ENCODE measurements at regions not wholly inside any gene's neighbourhood (a gene's known extent, or its start where the extent isn't known, plus 50 kb on each side); places are given as distances from the start of the nearest gene placed in this dataset.
"Not testable (repeated sequence)": the region's sequence is repeated elsewhere in the genome, so short reads cannot be mapped to it uniquely, and the experiment has no call there.

- H3K27ac ChIP-seq (ENCODE audit: low read depth in 1 of 2, low read length in 1 of 2); H3K4me3 ChIP-seq; DNase-seq; H3K9ac ChIP-seq (ENCODE audit: insufficient read depth in 1 of 2, low read length in 2 of 2); H3K9me3 ChIP-seq (ENCODE audit: control insufficient read depth in 4 of 4, insufficient read depth in 3 of 4, low read length in 3 of 4); H3K4me1 ChIP-seq (ENCODE audit: control insufficient read depth in 5 of 5, insufficient read depth in 5 of 5, low read length in 5 of 5); H3K27me3 ChIP-seq (ENCODE audit: control insufficient read depth in 3 of 3, insufficient read depth in 3 of 3, low read length in 2 of 3); H3K36me3 ChIP-seq (ENCODE audit: control insufficient read depth in 4 of 4, insufficient read depth in 4 of 4, low read length in 4 of 4): not testable (repeated sequence)
- no CpG with 5 or more reads among the region's 43 CpGs for WGBS, 2 donors
- ATAC-seq (ENCODE audit: insufficient read depth, low FRiP score) = peak; percentile 79
These were observed 2092.5 kb upstream of the TPTE start for GRCh38 chr21:8428668-8429456.

DNA sequence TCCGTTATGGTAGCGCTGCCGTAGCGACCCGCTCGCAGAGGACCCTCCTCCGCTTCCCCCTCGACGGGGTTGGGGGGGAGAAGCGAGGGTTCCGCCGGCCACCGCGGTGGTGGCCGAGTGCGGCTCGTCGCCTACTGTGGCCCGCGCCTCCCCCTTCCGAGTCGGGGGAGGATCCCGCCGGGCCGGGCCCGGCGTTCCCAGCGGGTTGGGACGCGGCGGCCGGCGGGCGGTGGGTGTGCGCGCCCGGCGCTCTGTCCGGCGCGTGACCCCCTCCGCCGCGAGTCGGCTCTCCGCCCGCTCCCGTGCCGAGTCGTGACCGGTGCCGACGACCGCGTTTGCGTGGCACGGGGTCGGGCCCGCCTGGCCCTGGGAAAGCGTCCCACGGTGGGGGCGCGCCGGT is 2086.7 kb upstream of the TPTE start:
- H3K27me3 ChIP-seq (ENCODE audit: control insufficient read depth in 3 of 3, insufficient read depth in 3 of 3, low read length in 2 of 3); H3K36me3 ChIP-seq (ENCODE audit: control insufficient read depth in 4 of 4, insufficient read depth in 4 of 4, low read length in 4 of 4); H3K9me3 ChIP-seq (ENCODE audit: control insufficient read depth in 4 of 4, insufficient read depth in 3 of 4, low read length in 3 of 4); H3K4me1 ChIP-seq (ENCODE audit: control insufficient read depth in 5 of 5, insufficient read depth in 5 of 5, low read length in 5 of 5); H3K27ac ChIP-seq (ENCODE audit: low read depth in 1 of 2, low read length in 1 of 2); H3K4me3 ChIP-seq; H3K9ac ChIP-seq (ENCODE audit: insufficient read depth in 1 of 2, low read length in 2 of 2); DNase-seq; ATAC-seq (ENCODE audit: insufficient read depth, low FRiP score): not testable (repeated sequence)
- WGBS, 2 donors = no CpG with 5 or more reads among the region's 64 CpGs

GRCh38 chr21:8443093-8443492 is 2078.3 kb upstream of the TPTE start:
- H3K36me3 ChIP-seq (ENCODE audit: control insufficient read depth in 4 of 4, insufficient read depth in 4 of 4, low read length in 4 of 4); H3K27me3 ChIP-seq (ENCODE audit: control insufficient read depth in 3 of 3, insufficient read depth in 3 of 3, low read length in 2 of 3); H3K4me3 ChIP-seq; H3K27ac ChIP-seq (ENCODE audit: low read depth in 1 of 2, low read length in 1 of 2); DNase-seq; H3K4me1 ChIP-seq (ENCODE audit: control insufficient read depth in 5 of 5, insufficient read depth in 5 of 5, low read length in 5 of 5); H3K9ac ChIP-seq (ENCODE audit: insufficient read depth in 1 of 2, low read length in 2 of 2); H3K9me3 ChIP-seq (ENCODE audit: control insufficient read depth in 4 of 4, insufficient read depth in 3 of 4, low read length in 3 of 4); ATAC-seq (ENCODE audit: insufficient read depth, low FRiP score): not testable (repeated sequence)
- no CpG with 5 or more reads among the region's 54 CpGs for WGBS, 2 donors

GRCh38 chr21:8449807-8450206 is 2071.6 kb upstream of the TPTE start:
- DNase-seq; H3K9ac ChIP-seq (ENCODE audit: insufficient read depth in 1 of 2, low read length in 2 of 2); H3K27me3 ChIP-seq (ENCODE audit: control insufficient read depth in 3 of 3, insufficient read depth in 3 of 3, low read length in 2 of 3); H3K36me3 ChIP-seq (ENCODE audit: control insufficient read depth in 4 of 4, insufficient read depth in 4 of 4, low read length in 4 of 4); H3K4me3 ChIP-seq; H3K4me1 ChIP-seq (ENCODE audit: control insufficient read depth in 5 of 5, insufficient read depth in 5 of 5, low read length in 5 of 5); H3K27ac ChIP-seq (ENCODE audit: low read depth in 1 of 2, low read length in 1 of 2); H3K9me3 ChIP-seq (ENCODE audit: control insufficient read depth in 4 of 4, insufficient read depth in 3 of 4, low read length in 3 of 4): not testable (repeated sequence)
- no CpG with 5 or more reads among the region's 18 CpGs for WGBS, 2 donors
- peak; percentile 56 for ATAC-seq (ENCODE audit: insufficient read depth, low FRiP score)

DNA sequence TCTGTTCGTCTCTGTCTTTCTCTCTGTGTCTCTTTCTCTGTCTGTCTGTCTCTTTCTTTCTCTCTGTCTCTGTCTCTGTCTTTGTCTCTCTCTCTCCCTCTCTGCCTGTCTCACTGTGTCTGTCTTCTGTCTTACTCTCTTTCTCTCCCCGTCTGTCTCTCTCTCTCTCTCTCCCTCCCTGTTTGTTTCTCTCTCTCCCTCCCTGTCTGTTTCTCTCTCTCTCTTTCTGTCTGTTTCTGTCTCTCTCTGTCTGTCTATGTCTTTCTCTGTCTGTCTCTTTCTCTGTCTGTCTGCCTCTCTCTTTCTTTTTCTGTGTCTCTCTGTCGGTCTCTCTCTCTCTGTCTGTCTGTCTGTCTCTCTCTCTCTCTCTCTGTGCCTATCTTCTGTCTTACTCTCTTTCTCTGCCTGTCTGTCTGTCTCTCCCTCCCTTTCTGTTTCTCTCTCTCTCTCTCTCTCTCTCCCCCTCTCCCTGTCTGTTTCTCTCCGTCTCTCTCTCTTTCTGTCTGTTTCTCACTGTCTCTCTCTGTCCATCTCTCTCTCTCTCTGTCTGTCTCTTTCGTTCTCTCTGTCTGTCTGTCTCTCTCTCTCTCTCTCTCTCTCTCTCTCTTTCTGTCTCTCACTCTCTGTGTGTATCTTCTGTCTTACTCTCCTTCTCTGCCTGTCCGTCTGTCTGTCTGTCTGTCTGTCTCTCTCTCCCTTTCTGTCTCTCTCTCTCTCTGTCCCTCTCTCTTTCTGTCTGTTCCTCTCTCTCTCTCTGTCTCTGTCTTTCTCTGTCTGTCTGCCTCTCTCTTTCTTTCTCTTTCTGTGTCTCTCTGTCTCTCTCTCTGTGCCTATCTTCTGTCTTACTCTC is 2065.9 kb upstream of the TPTE start:
- no CpG with 5 or more reads among the region's 6 CpGs for WGBS, 2 donors
- ATAC-seq (ENCODE audit: insufficient read depth, low FRiP score) = peak; percentile 75
- not testable (repeated sequence) for DNase-seq; H3K36me3 ChIP-seq (ENCODE audit: control insufficient read depth in 4 of 4, insufficient read depth in 4 of 4, low read length in 4 of 4); H3K9me3 ChIP-seq (ENCODE audit: control insufficient read depth in 4 of 4, insufficient read depth in 3 of 4, low read length in 3 of 4); H3K27me3 ChIP-seq (ENCODE audit: control insufficient read depth in 3 of 3, insufficient read depth in 3 of 3, low read length in 2 of 3); H3K4me1 ChIP-seq (ENCODE audit: control insufficient read depth in 5 of 5, insufficient read depth in 5 of 5, low read length in 5 of 5); H3K4me3 ChIP-seq; H3K27ac ChIP-seq (ENCODE audit: low read depth in 1 of 2, low read length in 1 of 2); H3K9ac ChIP-seq (ENCODE audit: insufficient read depth in 1 of 2, low read length in 2 of 2)

DNA sequence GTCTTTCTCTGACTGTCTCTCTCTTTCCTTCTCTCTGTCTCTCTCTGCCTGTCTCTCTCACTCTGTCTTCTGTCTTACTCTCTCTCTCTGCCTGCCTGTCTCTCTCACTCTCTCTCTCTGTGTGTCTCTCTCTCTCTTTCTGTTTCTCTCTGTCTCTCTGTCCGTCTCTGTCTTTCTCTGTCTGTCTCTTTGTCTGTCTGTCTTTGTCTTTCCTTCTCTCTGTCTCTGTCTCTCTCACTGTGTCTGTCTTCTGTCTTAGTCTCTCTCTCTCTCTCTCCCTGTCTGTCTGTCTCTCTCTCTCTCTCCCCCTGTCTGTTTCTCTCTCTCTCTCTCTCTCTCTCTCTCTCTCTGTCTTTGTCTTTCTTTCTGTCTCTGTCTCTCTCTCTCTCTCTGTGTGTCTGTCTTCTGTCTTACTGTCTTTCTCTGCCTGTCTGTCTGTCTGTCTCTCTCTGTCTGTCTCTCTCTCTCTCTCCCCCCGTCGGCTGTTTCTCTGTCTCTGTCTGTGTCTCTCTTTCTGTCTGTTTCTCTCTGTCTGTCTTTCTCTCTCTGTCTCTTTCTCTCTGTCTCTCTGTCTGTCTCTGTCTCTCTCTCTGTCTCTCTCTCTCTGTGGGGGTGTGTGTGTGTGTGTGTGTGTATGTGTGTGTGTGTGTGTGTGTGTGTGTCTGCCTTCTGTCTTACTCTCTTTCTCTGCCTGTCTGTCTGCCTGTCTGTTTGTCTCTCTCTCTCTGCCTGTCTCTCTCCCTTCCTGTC is 2056.8 kb upstream of the TPTE start:
- not testable (repeated sequence) for H3K27ac ChIP-seq (ENCODE audit: low read depth in 1 of 2, low read length in 1 of 2); H3K36me3 ChIP-seq (ENCODE audit: control insufficient read depth in 4 of 4, insufficient read depth in 4 of 4, low read length in 4 of 4); H3K4me1 ChIP-seq (ENCODE audit: control insufficient read depth in 5 of 5, insufficient read depth in 5 of 5, low read length in 5 of 5); H3K9ac ChIP-seq (ENCODE audit: insufficient read depth in 1 of 2, low read length in 2 of 2); H3K4me3 ChIP-seq; H3K9me3 ChIP-seq (ENCODE audit: control insufficient read depth in 4 of 4, insufficient read depth in 3 of 4, low read length in 3 of 4); DNase-seq; H3K27me3 ChIP-seq (ENCODE audit: control insufficient read depth in 3 of 3, insufficient read depth in 3 of 3, low read length in 2 of 3)
- WGBS, 2 donors = no CpG with 5 or more reads among the region's 3 CpGs
- peak; percentile 95 for ATAC-seq (ENCODE audit: insufficient read depth, low FRiP score)

DNA sequence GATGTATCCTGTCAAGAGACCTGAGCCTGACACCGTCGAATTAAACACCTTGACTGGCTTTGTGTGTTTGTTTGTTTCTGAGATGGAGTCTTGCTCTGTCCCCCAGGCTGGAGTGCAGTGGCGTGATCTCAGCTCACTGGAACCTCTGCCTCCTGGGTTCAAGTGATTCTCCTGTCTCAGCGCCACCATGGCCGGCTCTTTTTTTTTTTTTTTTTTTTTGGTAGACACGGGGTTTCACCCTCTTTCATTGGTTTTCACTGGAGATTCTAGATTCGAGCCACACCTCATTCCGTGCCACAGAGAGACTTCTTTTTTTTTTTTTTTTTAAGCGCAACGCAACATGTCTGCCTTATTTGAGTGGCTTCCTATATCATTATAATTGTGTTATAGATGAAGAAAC is 2054.7 kb upstream of the TPTE start:
- not testable (repeated sequence) for ATAC-seq (ENCODE audit: insufficient read depth, low FRiP score); DNase-seq

More for the DNA sequence above, 2054.7 kb upstream of the TPTE start:
- not testable (repeated sequence) for H3K4me3 ChIP-seq; H3K27me3 ChIP-seq (ENCODE audit: control insufficient read depth in 3 of 3, insufficient read depth in 3 of 3, low read length in 2 of 3); H3K9ac ChIP-seq (ENCODE audit: insufficient read depth in 1 of 2, low read length in 2 of 2); H3K4me1 ChIP-seq (ENCODE audit: control insufficient read depth in 5 of 5, insufficient read depth in 5 of 5, low read length in 5 of 5); H3K36me3 ChIP-seq (ENCODE audit: control insufficient read depth in 4 of 4, insufficient read depth in 4 of 4, low read length in 4 of 4); H3K27ac ChIP-seq (ENCODE audit: low read depth in 1 of 2, low read length in 1 of 2); H3K9me3 ChIP-seq (ENCODE audit: control insufficient read depth in 4 of 4, insufficient read depth in 3 of 4, low read length in 3 of 4)
- WGBS, 2 donors = 77 to 88% methylated on average over 1 to 5 of the region's 10 CpGs
